ENCODE measurements at regions not wholly inside any gene's neighbourhood (a gene's known extent, or its start where the extent isn't known, plus 50 kb on each side); places are given as distances from the start of the nearest gene placed in this dataset.

- Mint-ChIP-seq H3K36me3 (ENCODE audit: low read depth) (no peaks in the 10 kb centered on the region), H3K9me3 (peaks cover 5% of the 10 kb centered on the region; the same call in 2 of the 3 replicates), H3K27ac (no peak overlapping the region), H3K4me1 (no peaks in the 10 kb centered on the region; the same call in 2 of the 3 replicates), H3K27me3 (ENCODE audit: insufficient read depth, low read depth, poor library complexity) (no peaks in the 10 kb centered on the region), H3K4me3 (no peak overlapping the region)
- Histone ChIP-seq H3K27me3 (ENCODE audit: insufficient read depth) (no peaks in the 10 kb centered on the region), H3K79me2 (replicated peaks; ENCODE audit: insufficient read depth) (no peaks in the 10 kb centered on the region), H3K27ac (ENCODE audit: low read depth) (no peak overlapping the region), H3K4me2 (no peak overlapping the region), H3K36me3 (ENCODE audit: insufficient read depth) (no peaks in the 10 kb centered on the region), H3K9me2 (ENCODE audit: insufficient read depth) (no peaks in the 10 kb centered on the region), H3K4me3 (no peak overlapping the region), H3K4me1 (ENCODE audit: insufficient read depth) (no peaks in the 10 kb centered on the region; the same call in 1 of the 2 replicates), H4K20me1 (replicated peaks; ENCODE audit: insufficient read depth) (no peaks in the 10 kb centered on the region), H3F3A (replicated peaks; ENCODE audit: low read depth) (no peaks in the 10 kb centered on the region), H2AFZ (no peak overlapping the region)
- TF ChIP-seq ZNF114 (CRISPR knock-in tag; IDR thresholded peaks at IDR 0.05) (no peak), EZH2 (IDR thresholded peaks at IDR 0.05; ENCODE audit: low read depth, unreplicated experiment) (no peak), POLR2AphosphoS5 (IDR thresholded peaks at IDR 0.05; ENCODE audit: low read depth) (no peak), ZNF331 (CRISPR knock-in tag; IDR thresholded peaks at IDR 0.05; ENCODE audit: low read depth) (no peak), NANOG (IDR thresholded peaks at IDR 0.05; ENCODE audit: borderline replicate concordance) (no peak), JUNB (IDR thresholded peaks at IDR 0.05; ENCODE audit: unreplicated experiment) (no peak), CTCF (conservative IDR thresholded peaks at IDR 0.05; ENCODE audit: low read depth in 2 of 2) (no peak), ZNF462 (CRISPR knock-in tag; IDR thresholded peaks at IDR 0.05) (no peak), EZH2phosphoT487 (IDR thresholded peaks at IDR 0.05; ENCODE audit: unreplicated experiment) (no peak), STAT1 (IDR thresholded peaks at IDR 0.05; ENCODE audit: unreplicated experiment) (no peak), ETS1 (IDR thresholded peaks at IDR 0.05) (no peak), CREB1 (CRISPR knock-in tag; IDR thresholded peaks at IDR 0.05; ENCODE audit: low read depth) (no peak)
- TF ChIP-seq, protein P1, sequence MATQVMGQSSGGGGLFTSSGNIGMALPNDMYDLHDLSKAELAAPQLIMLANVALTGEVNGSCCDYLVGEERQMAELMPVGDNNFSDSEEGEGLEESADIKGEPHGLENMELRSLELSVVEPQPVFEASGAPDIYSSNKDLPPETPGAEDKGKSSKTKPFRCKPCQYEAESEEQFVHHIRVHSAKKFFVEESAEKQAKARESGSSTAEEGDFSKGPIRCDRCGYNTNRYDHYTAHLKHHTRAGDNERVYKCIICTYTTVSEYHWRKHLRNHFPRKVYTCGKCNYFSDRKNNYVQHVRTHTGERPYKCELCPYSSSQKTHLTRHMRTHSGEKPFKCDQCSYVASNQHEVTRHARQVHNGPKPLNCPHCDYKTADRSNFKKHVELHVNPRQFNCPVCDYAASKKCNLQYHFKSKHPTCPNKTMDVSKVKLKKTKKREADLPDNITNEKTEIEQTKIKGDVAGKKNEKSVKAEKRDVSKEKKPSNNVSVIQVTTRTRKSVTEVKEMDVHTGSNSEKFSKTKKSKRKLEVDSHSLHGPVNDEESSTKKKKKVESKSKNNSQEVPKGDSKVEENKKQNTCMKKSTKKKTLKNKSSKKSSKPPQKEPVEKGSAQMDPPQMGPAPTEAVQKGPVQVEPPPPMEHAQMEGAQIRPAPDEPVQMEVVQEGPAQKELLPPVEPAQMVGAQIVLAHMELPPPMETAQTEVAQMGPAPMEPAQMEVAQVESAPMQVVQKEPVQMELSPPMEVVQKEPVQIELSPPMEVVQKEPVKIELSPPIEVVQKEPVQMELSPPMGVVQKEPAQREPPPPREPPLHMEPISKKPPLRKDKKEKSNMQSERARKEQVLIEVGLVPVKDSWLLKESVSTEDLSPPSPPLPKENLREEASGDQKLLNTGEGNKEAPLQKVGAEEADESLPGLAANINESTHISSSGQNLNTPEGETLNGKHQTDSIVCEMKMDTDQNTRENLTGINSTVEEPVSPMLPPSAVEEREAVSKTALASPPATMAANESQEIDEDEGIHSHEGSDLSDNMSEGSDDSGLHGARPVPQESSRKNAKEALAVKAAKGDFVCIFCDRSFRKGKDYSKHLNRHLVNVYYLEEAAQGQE (IDR thresholded peaks at IDR 0.05; ENCODE audit: unreplicated experiment): no peak
- DNase-seq (ENCODE audit: low spot score) (no peak), ATAC-seq (no peak)
Measured at GRCh38 chr9:84111726-84112125, 131.1 kb downstream of the RMI1 start.

Measured in GM23338 (cell line).